PFSK-1 (cell line): ENCODE measurements at regions not wholly inside any gene's neighbourhood (a gene's known extent, or its start where the extent isn't known, plus 50 kb on each side); places are given as distances from the start of the nearest gene placed in this dataset.

Experiments
- TAF1 ChIP-seq: IDR thresholded peaks from 2 replicates; pipeline ENCODE4 v1.6.1; 2012; ENCODE audit warnings: low read length, control low read depth, borderline replicate concordance; ENCODE audit not compliant: insufficient read depth
- TF ChIP-seq, protein P1 (sequence below), 2 experiments: IDR thresholded peaks; 2 replicates each; pipeline versions ENCODE4 v1.6.1 to v1.8.0; 2011 to 2012; ENCODE audit warnings: low read depth in 2 of 2, low read length in 2 of 2, control low read depth in 1 of 2, inconsistent platforms in 1 of 2, mild to moderate bottlenecking in 1 of 2, moderate library complexity in 1 of 2; ENCODE audit not compliant: insufficient read depth in 1 of 2

DNA sequence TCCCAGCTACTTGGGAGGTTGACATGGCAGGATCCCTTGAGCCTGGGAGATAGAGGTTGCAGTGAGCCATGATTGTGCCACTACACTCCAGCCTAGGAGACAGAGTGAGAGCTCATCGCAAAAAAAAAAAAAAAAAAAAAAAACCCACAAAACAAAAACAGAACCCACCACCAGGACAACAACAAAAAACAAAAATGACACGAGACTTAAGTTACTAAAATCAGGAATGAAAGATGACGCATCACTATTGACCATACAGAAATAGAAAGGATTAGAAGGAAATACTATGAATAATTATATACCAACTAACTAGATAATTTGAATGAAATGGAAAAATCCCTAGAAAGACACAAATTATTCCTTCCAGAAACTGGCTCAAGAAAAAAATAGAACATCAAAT, 432.4 kb upstream of the PMFBP1 start:
- TF ChIP-seq, protein P1, sequence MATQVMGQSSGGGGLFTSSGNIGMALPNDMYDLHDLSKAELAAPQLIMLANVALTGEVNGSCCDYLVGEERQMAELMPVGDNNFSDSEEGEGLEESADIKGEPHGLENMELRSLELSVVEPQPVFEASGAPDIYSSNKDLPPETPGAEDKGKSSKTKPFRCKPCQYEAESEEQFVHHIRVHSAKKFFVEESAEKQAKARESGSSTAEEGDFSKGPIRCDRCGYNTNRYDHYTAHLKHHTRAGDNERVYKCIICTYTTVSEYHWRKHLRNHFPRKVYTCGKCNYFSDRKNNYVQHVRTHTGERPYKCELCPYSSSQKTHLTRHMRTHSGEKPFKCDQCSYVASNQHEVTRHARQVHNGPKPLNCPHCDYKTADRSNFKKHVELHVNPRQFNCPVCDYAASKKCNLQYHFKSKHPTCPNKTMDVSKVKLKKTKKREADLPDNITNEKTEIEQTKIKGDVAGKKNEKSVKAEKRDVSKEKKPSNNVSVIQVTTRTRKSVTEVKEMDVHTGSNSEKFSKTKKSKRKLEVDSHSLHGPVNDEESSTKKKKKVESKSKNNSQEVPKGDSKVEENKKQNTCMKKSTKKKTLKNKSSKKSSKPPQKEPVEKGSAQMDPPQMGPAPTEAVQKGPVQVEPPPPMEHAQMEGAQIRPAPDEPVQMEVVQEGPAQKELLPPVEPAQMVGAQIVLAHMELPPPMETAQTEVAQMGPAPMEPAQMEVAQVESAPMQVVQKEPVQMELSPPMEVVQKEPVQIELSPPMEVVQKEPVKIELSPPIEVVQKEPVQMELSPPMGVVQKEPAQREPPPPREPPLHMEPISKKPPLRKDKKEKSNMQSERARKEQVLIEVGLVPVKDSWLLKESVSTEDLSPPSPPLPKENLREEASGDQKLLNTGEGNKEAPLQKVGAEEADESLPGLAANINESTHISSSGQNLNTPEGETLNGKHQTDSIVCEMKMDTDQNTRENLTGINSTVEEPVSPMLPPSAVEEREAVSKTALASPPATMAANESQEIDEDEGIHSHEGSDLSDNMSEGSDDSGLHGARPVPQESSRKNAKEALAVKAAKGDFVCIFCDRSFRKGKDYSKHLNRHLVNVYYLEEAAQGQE (IDR thresholded peaks at IDR 0.05; ENCODE audit: insufficient read depth in 1 of 2, low read depth in 2 of 2, low read length in 2 of 2), result no peak
- no peak for TF ChIP-seq TAF1
